WTC11 (cell line): ENCODE measurements at regions not wholly inside any gene's neighbourhood (a gene's known extent, or its start where the extent isn't known, plus 50 kb on each side); places are given as distances from the start of the nearest gene placed in this dataset.

ENCODE experiments used
- ATAC-seq: fragments of 200-7000 bp; cut with Tn5 transposase; 2 replicates; pipeline ENCODE4 v1.10.0; 2021; ENCODE audit warnings: mild to moderate bottlenecking, moderate library complexity
- CTCF ChIA-PET: fragments of 300-600 bp; sonication (Branson Sonifier 250); formaldehyde crosslinking; loops from one replicate; lab custom pipeline; 2021; ENCODE audit warnings: antibody characterized with exemption; lab: Charles Lee
- POLR2A ChIA-PET: fragments of 350-600 bp; sonication (Branson Sonifier 250); formaldehyde crosslinking; loops from one replicate; lab custom pipeline; 2021; ENCODE audit warnings: antibody characterized with exemption; lab: Charles Lee
- DNase-seq: peaks from one replicate; pipeline ENCODE4 v3.0.0; 2021; ENCODE audit warnings: low spot score
- H3K27ac Mint-ChIP-seq: 2 replicates; pipeline ENCODE4 v1.8.0; 2021; ENCODE audit warnings: mixed read lengths
- H3K27me3 Mint-ChIP-seq: 2 replicates; pipeline ENCODE4 v1.8.0; 2021; ENCODE audit warnings: low read depth, mild to moderate bottlenecking, moderate library complexity, mixed read lengths
- H3K36me3 Mint-ChIP-seq: 2 replicates; pipeline ENCODE4 v1.8.0; 2021; ENCODE audit warnings: mixed read lengths
- H3K4me1 Mint-ChIP-seq: 2 replicates; pipeline ENCODE4 v1.8.0; 2022; ENCODE audit warnings: mixed read lengths
- H3K4me3 Mint-ChIP-seq: 2 replicates; pipeline ENCODE4 v1.8.0; 2021; ENCODE audit warnings: mild to moderate bottlenecking, moderate library complexity, mixed read lengths
- H3K9me3 Mint-ChIP-seq: 2 replicates; pipeline ENCODE4 v1.8.0; 2021; ENCODE audit warnings: mixed read lengths
- CBFB ChIP-seq: sonication (generic); formaldehyde crosslinking; IDR thresholded peaks from 2 replicates; pipeline ENCODE4 v1.8.1; 2022; ENCODE audit warnings: mild to moderate bottlenecking, low read depth, missing genetic modification reagents
- ELF4 ChIP-seq: sonication (generic); formaldehyde crosslinking; IDR thresholded peaks from 2 replicates; pipeline ENCODE4 v1.8.1; 2022; ENCODE audit warnings: low read depth, mild to moderate bottlenecking, moderate library complexity, missing genetic modification reagents
- ETV6 ChIP-seq: sonication (generic); formaldehyde crosslinking; IDR thresholded peaks from 2 replicates; pipeline ENCODE4 v1.8.1; 2022; ENCODE audit warnings: mild to moderate bottlenecking, missing genetic modification reagents
- HMGA2 ChIP-seq: fragments of 250-450 bp; sonication (Bioruptor Pico); IDR thresholded peaks from 2 replicates; pipeline ENCODE4 v1.4.0; 2021; ENCODE audit warnings: mild to moderate bottlenecking, moderate library complexity
- PRRX2 ChIP-seq: fragments of 250-450 bp; sonication (Bioruptor Pico); IDR thresholded peaks from 2 replicates; pipeline ENCODE4 v1.8.0; 2021; ENCODE audit warnings: mild to moderate bottlenecking
- RELA ChIP-seq: sonication (generic); formaldehyde crosslinking; IDR thresholded peaks from 2 replicates; pipeline ENCODE4 v1.8.1; 2022; ENCODE audit warnings: missing genetic modification reagents, mild to moderate bottlenecking, borderline replicate concordance
- SP1 ChIP-seq: sonication (generic); formaldehyde crosslinking; conservative IDR thresholded peaks from 2 replicates; pipeline ENCODE4 v1.8.1; 2022; ENCODE audit warnings: missing genetic modification reagents
- TEAD4 ChIP-seq: sonication (generic); formaldehyde crosslinking; IDR thresholded peaks from 2 replicates; pipeline ENCODE4 v1.8.0; 2022; ENCODE audit warnings: mild to moderate bottlenecking, missing genetic modification reagents
- ZNF671 ChIP-seq: fragments of 250-450 bp; sonication (Bioruptor Pico); IDR thresholded peaks from 2 replicates; pipeline ENCODE4 v1.8.0; 2021; ENCODE audit warnings: mild to moderate bottlenecking
- TF ChIP-seq, protein P1 (sequence below): sonication (generic); formaldehyde crosslinking; IDR thresholded peaks from 2 replicates; pipeline ENCODE4 v1.8.1; 2023; ENCODE audit warnings: mild to moderate bottlenecking, moderate library complexity, missing genetic modification reagents
- TF ChIP-seq, protein P2 (sequence below): sonication (generic); formaldehyde crosslinking; IDR thresholded peaks from 2 replicates; pipeline ENCODE4 v1.8.1; 2022; ENCODE audit warnings: missing genetic modification reagents, borderline replicate concordance
- TF ChIP-seq, protein P3 (sequence below): sonication (generic); formaldehyde crosslinking; IDR thresholded peaks from 2 replicates; pipeline ENCODE4 v1.8.0; 2023; ENCODE audit warnings: missing genetic modification reagents
- TF ChIP-seq, protein P4 (sequence below): sonication (generic); formaldehyde crosslinking; IDR thresholded peaks from 2 replicates; pipeline ENCODE4 v1.8.0; 2022; ENCODE audit warnings: missing genetic modification reagents
- TF ChIP-seq, protein P5 (sequence below): fragments of 250-450 bp; sonication (Bioruptor Pico); IDR thresholded peaks from 2 replicates; pipeline ENCODE4 v1.9.0; 2021; ENCODE audit warnings: mild to moderate bottlenecking, borderline replicate concordance
- TF ChIP-seq, protein P6 (sequence below): sonication (generic); formaldehyde crosslinking; IDR thresholded peaks from 2 replicates; pipeline ENCODE4 v1.8.1; 2022; ENCODE audit warnings: low read depth, missing genetic modification reagents, borderline replicate concordance
- TF ChIP-seq, protein P7 (sequence below): sonication (generic); formaldehyde crosslinking; IDR thresholded peaks from 2 replicates; pipeline ENCODE4 v1.8.0; 2023; ENCODE audit warnings: mild to moderate bottlenecking, missing genetic modification reagents
- TF ChIP-seq, protein P8 (sequence below): sonication (generic); formaldehyde crosslinking; IDR thresholded peaks from 2 replicates; pipeline ENCODE4 v1.8.1; 2023; ENCODE audit warnings: mild to moderate bottlenecking, missing genetic modification reagents

DNA sequence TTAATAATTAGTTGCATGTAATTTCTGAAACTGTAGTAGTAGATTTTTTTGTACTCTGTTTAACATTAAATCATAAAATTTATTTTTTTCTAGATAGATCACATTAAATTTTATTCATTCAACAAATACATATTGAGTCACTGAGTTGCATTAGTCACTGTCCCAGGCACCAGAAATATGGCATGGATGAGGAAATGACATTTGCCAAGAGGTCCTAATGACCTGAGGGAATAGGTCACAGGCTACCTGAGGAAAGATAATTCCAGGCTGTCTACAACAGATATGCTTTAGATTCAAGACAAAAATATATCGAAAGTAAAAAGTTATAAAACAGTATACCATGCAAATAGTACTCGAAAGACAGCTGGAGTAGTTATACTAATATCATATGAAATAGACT, 852.4 kb upstream of the ACVR2A start:
- H3K27ac Mint-ChIP-seq = no peak overlapping the region
- DNase-seq = no peak
- ATAC-seq = no peak
- ChIA-PET CTCF (no interaction called here), POLR2A (no interaction called here)
- H3K9me3 Mint-ChIP-seq = 0 out of 2 replicates have a peak, but pooled peaks cover 3% of the 10 kb centered on the region
- H3K4me1 Mint-ChIP-seq = peaks cover 26% of the 10 kb centered on the region
- H3K27me3 Mint-ChIP-seq = no peaks in the 10 kb centered on the region
- H3K4me3 Mint-ChIP-seq = no peak overlapping the region
- TF ChIP-seq ELF4 = no peak
- no peak for TF ChIP-seq TEAD4
- TF ChIP-seq, protein P1, sequence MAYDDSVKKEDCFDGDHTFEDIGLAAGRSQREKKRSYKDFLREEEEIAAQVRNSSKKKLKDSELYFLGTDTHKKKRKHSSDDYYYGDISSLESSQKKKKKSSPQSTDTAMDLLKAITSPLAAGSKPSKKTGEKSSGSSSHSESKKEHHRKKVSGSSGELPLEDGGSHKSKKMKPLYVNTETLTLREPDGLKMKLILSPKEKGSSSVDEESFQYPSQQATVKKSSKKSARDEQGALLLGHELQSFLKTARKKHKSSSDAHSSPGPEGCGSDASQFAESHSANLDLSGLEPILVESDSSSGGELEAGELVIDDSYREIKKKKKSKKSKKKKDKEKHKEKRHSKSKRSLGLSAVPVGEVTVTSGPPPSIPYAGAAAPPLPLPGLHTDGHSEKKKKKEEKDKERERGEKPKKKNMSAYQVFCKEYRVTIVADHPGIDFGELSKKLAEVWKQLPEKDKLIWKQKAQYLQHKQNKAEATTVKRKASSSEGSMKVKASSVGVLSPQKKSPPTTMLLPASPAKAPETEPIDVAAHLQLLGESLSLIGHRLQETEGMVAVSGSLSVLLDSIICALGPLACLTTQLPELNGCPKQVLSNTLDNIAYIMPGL (CRISPR knock-in tag) = no peak
- TF ChIP-seq ZNF671 (CRISPR knock-in tag) = no peak
- TF ChIP-seq, protein P2, sequence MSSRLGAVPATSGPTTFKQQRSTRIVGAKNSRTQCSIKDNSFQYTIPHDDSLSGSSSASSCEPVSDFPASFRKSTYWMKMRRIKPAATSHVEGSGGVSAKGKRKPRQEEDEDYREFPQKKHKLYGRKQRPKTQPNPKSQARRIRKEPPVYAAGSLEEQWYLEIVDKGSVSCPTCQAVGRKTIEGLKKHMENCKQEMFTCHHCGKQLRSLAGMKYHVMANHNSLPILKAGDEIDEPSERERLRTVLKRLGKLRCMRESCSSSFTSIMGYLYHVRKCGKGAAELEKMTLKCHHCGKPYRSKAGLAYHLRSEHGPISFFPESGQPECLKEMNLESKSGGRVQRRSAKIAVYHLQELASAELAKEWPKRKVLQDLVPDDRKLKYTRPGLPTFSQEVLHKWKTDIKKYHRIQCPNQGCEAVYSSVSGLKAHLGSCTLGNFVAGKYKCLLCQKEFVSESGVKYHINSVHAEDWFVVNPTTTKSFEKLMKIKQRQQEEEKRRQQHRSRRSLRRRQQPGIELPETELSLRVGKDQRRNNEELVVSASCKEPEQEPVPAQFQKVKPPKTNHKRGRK (CRISPR knock-in tag) = no peak
- no peak for TF ChIP-seq ETV6
- TF ChIP-seq CBFB = no peak
- TF ChIP-seq SP1 = no peak
- TF ChIP-seq, protein P3, sequence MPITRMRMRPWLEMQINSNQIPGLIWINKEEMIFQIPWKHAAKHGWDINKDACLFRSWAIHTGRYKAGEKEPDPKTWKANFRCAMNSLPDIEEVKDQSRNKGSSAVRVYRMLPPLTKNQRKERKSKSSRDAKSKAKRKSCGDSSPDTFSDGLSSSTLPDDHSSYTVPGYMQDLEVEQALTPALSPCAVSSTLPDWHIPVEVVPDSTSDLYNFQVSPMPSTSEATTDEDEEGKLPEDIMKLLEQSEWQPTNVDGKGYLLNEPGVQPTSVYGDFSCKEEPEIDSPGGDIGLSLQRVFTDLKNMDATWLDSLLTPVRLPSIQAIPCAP (CRISPR knock-in tag) = no peak
- TF ChIP-seq HMGA2 (CRISPR knock-in tag) = no peak
- TF ChIP-seq, protein P4, sequence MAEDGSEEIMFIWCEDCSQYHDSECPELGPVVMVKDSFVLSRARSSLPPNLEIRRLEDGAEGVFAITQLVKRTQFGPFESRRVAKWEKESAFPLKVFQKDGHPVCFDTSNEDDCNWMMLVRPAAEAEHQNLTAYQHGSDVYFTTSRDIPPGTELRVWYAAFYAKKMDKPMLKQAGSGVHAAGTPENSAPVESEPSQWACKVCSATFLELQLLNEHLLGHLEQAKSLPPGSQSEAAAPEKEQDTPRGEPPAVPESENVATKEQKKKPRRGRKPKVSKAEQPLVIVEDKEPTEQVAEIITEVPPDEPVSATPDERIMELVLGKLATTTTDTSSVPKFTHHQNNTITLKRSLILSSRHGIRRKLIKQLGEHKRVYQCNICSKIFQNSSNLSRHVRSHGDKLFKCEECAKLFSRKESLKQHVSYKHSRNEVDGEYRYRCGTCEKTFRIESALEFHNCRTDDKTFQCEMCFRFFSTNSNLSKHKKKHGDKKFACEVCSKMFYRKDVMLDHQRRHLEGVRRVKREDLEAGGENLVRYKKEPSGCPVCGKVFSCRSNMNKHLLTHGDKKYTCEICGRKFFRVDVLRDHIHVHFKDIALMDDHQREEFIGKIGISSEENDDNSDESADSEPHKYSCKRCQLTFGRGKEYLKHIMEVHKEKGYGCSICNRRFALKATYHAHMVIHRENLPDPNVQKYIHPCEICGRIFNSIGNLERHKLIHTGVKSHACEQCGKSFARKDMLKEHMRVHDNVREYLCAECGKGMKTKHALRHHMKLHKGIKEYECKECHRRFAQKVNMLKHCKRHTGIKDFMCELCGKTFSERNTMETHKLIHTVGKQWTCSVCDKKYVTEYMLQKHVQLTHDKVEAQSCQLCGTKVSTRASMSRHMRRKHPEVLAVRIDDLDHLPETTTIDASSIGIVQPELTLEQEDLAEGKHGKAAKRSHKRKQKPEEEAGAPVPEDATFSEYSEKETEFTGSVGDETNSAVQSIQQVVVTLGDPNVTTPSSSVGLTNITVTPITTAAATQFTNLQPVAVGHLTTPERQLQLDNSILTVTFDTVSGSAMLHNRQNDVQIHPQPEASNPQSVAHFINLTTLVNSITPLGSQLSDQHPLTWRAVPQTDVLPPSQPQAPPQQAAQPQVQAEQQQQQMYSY (CRISPR knock-in tag) = no peak
- TF ChIP-seq, protein P5, sequence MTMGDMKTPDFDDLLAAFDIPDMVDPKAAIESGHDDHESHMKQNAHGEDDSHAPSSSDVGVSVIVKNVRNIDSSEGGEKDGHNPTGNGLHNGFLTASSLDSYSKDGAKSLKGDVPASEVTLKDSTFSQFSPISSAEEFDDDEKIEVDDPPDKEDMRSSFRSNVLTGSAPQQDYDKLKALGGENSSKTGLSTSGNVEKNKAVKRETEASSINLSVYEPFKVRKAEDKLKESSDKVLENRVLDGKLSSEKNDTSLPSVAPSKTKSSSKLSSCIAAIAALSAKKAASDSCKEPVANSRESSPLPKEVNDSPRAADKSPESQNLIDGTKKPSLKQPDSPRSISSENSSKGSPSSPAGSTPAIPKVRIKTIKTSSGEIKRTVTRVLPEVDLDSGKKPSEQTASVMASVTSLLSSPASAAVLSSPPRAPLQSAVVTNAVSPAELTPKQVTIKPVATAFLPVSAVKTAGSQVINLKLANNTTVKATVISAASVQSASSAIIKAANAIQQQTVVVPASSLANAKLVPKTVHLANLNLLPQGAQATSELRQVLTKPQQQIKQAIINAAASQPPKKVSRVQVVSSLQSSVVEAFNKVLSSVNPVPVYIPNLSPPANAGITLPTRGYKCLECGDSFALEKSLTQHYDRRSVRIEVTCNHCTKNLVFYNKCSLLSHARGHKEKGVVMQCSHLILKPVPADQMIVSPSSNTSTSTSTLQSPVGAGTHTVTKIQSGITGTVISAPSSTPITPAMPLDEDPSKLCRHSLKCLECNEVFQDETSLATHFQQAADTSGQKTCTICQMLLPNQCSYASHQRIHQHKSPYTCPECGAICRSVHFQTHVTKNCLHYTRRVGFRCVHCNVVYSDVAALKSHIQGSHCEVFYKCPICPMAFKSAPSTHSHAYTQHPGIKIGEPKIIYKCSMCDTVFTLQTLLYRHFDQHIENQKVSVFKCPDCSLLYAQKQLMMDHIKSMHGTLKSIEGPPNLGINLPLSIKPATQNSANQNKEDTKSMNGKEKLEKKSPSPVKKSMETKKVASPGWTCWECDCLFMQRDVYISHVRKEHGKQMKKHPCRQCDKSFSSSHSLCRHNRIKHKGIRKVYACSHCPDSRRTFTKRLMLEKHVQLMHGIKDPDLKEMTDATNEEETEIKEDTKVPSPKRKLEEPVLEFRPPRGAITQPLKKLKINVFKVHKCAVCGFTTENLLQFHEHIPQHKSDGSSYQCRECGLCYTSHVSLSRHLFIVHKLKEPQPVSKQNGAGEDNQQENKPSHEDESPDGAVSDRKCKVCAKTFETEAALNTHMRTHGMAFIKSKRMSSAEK (CRISPR knock-in tag) = no peak
- TF ChIP-seq, protein P6, sequence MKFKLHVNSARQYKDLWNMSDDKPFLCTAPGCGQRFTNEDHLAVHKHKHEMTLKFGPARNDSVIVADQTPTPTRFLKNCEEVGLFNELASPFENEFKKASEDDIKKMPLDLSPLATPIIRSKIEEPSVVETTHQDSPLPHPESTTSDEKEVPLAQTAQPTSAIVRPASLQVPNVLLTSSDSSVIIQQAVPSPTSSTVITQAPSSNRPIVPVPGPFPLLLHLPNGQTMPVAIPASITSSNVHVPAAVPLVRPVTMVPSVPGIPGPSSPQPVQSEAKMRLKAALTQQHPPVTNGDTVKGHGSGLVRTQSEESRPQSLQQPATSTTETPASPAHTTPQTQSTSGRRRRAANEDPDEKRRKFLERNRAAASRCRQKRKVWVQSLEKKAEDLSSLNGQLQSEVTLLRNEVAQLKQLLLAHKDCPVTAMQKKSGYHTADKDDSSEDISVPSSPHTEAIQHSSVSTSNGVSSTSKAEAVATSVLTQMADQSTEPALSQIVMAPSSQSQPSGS (CRISPR knock-in tag) = no peak
- no peak for TF ChIP-seq RELA (CRISPR knock-in tag)
- TF ChIP-seq, protein P7, sequence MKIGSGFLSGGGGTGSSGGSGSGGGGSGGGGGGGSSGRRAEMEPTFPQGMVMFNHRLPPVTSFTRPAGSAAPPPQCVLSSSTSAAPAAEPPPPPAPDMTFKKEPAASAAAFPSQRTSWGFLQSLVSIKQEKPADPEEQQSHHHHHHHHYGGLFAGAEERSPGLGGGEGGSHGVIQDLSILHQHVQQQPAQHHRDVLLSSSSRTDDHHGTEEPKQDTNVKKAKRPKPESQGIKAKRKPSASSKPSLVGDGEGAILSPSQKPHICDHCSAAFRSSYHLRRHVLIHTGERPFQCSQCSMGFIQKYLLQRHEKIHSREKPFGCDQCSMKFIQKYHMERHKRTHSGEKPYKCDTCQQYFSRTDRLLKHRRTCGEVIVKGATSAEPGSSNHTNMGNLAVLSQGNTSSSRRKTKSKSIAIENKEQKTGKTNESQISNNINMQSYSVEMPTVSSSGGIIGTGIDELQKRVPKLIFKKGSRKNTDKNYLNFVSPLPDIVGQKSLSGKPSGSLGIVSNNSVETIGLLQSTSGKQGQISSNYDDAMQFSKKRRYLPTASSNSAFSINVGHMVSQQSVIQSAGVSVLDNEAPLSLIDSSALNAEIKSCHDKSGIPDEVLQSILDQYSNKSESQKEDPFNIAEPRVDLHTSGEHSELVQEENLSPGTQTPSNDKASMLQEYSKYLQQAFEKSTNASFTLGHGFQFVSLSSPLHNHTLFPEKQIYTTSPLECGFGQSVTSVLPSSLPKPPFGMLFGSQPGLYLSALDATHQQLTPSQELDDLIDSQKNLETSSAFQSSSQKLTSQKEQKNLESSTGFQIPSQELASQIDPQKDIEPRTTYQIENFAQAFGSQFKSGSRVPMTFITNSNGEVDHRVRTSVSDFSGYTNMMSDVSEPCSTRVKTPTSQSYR (CRISPR knock-in tag) = no peak
- no peak for TF ChIP-seq PRRX2
- TF ChIP-seq, protein P8, sequence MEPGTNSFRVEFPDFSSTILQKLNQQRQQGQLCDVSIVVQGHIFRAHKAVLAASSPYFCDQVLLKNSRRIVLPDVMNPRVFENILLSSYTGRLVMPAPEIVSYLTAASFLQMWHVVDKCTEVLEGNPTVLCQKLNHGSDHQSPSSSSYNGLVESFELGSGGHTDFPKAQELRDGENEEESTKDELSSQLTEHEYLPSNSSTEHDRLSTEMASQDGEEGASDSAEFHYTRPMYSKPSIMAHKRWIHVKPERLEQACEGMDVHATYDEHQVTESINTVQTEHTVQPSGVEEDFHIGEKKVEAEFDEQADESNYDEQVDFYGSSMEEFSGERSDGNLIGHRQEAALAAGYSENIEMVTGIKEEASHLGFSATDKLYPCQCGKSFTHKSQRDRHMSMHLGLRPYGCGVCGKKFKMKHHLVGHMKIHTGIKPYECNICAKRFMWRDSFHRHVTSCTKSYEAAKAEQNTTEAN (CRISPR knock-in tag) = no peak
- H3K36me3 Mint-ChIP-seq = no peaks in the 10 kb centered on the region
